Trophoblast cell (in vitro differentiated cells and primary cell): ENCODE measurements at regions not wholly inside any gene's neighbourhood (a gene's known extent, or its start where the extent isn't known, plus 50 kb on each side); places are given as distances from the start of the nearest gene placed in this dataset.

ENCODE experiments used
- DNase-seq, 2 donors: peaks; one replicate each; pipeline ENCODE4 v3.0.0-alpha.2; 2016
- H2AFZ ChIP-seq: 2 replicates; pipeline ENCODE4 v1.6.1; 2013; ENCODE audit warnings: low read length, moderate library complexity, mild to moderate bottlenecking; ENCODE audit not compliant: insufficient read depth, poor library complexity
- H2AK5ac ChIP-seq: 2 replicates; pipeline ENCODE4 v1.6.1; 2013; ENCODE audit warnings: mild to moderate bottlenecking, low read length
- H2BK120ac ChIP-seq: 2 replicates; pipeline ENCODE4 v1.6.1; 2013; ENCODE audit warnings: low read length, mild to moderate bottlenecking, moderate library complexity; ENCODE audit not compliant: insufficient read depth, poor library complexity
- H2BK12ac ChIP-seq: 2 replicates; pipeline ENCODE4 v1.6.1; 2013; ENCODE audit warnings: mild to moderate bottlenecking, low read length, moderate library complexity
- H2BK5ac ChIP-seq: 2 replicates; pipeline ENCODE4 v1.6.1; 2013; ENCODE audit warnings: low read length, low read depth, moderate library complexity, mild to moderate bottlenecking; ENCODE audit not compliant: poor library complexity
- H3K14ac ChIP-seq: 2 replicates; pipeline ENCODE4 v1.6.1; 2013; ENCODE audit warnings: mild to moderate bottlenecking, low read length
- H3K18ac ChIP-seq: 2 replicates; pipeline ENCODE4 v1.6.1; 2013; ENCODE audit warnings: mild to moderate bottlenecking, low read length
- H3K23ac ChIP-seq: 2 replicates; pipeline ENCODE4 v1.6.1; 2013; ENCODE audit warnings: low read length
- H3K27ac ChIP-seq: 2 replicates; pipeline ENCODE4 v1.5.1; 2013; ENCODE audit warnings: low read depth, mild to moderate bottlenecking, inconsistent platforms, low read length, moderate library complexity
- H3K27me3 ChIP-seq: 2 replicates; pipeline ENCODE4 v1.6.1; 2013; ENCODE audit warnings: inconsistent platforms, mild to moderate bottlenecking, low read length, moderate library complexity; ENCODE audit not compliant: insufficient read depth
- H3K36me3 ChIP-seq, 2 experiments: 1 replicate in 1 of 2; 2 replicates in 1 of 2; pipeline ENCODE4 v1.6.1; 2013; ENCODE audit warnings: low read length in 2 of 2, mild to moderate bottlenecking in 2 of 2, moderate library complexity in 1 of 2; ENCODE audit not compliant: insufficient read depth in 2 of 2, control insufficient read depth in 1 of 2
- H3K4ac ChIP-seq: 2 replicates; pipeline ENCODE4 v1.6.1; 2013; ENCODE audit warnings: low read depth, mild to moderate bottlenecking, low read length, moderate library complexity
- H3K4me1 ChIP-seq, 2 experiments: 1 replicate in 1 of 2; 2 replicates in 1 of 2; pipeline ENCODE4 v1.6.1; 2013; ENCODE audit warnings: low read length in 2 of 2, mild to moderate bottlenecking in 2 of 2, moderate library complexity in 1 of 2; ENCODE audit not compliant: insufficient read depth in 2 of 2, control insufficient read depth in 1 of 2
- H3K4me2 ChIP-seq: 2 replicates; pipeline ENCODE4 v1.6.1; 2013; ENCODE audit warnings: inconsistent platforms, mild to moderate bottlenecking, low read length, moderate library complexity
- H3K4me3 ChIP-seq: 2 replicates; pipeline ENCODE4 v1.5.1; 2013; ENCODE audit warnings: mild to moderate bottlenecking, low read depth, low read length, inconsistent platforms
- H3K79me1 ChIP-seq: one replicate; pipeline ENCODE4 v1.6.1; 2013; ENCODE audit warnings: low read length
- H3K79me2 ChIP-seq: 2 replicates; pipeline ENCODE4 v1.6.1; 2013; ENCODE audit warnings: low read length, mild to moderate bottlenecking; ENCODE audit not compliant: control insufficient read depth, insufficient read depth, poor library complexity
- H3K9ac ChIP-seq: 2 replicates; pipeline ENCODE4 v1.6.1; 2013; ENCODE audit warnings: mild to moderate bottlenecking, low read length
- H3K9me3 ChIP-seq: 2 replicates; pipeline ENCODE4 v1.6.1; 2013; ENCODE audit warnings: low read depth, mild to moderate bottlenecking, control low read depth, inconsistent platforms, low read length; ENCODE audit not compliant: insufficient read depth
- H4K12ac ChIP-seq: 2 replicates; pipeline ENCODE4 v1.6.1; 2013; ENCODE audit warnings: low read depth, mild to moderate bottlenecking, low read length, moderate library complexity
- H4K8ac ChIP-seq: 2 replicates; pipeline ENCODE4 v1.6.1; 2013; ENCODE audit warnings: low read depth, mild to moderate bottlenecking, low read length, moderate library complexity
- H4K91ac ChIP-seq: one replicate; pipeline ENCODE4 v1.6.1; 2013; ENCODE audit warnings: low read depth, mild to moderate bottlenecking, low read length, moderate library complexity
- WGBS: extraction: QIAGEN DNeasy Blood & Tissue Kit; methylation state at CpG from one replicate; pipeline ENCODE4 v1.1.7; 2013; ENCODE audit warnings: missing lambda C conversion rate; ENCODE audit not compliant: insufficient read length, insufficient coverage; ENCODE audit errors: extremely low coverage; 5-methylcytosine and 5-hydroxymethylcytosine counted together

GRCh38 chr18:68035774-68036522 is 519.4 kb upstream of the DSEL start:
- no peak overlapping the region for H3K9ac ChIP-seq
- H3K4me2 ChIP-seq, result no peak overlapping the region
- no peak overlapping the region for H3K4ac ChIP-seq
- no peak overlapping the region for H4K91ac ChIP-seq
- no peak overlapping the region for H3K18ac ChIP-seq
- no peaks in the 10 kb centered on the region for H3K4me1 ChIP-seq
- H2BK5ac ChIP-seq, result no peak overlapping the region
- no CpG with 5 or more reads among the region's 8 CpGs for WGBS
- H2BK12ac ChIP-seq, result no peak overlapping the region
- H3K36me3 ChIP-seq, result no peaks in the 10 kb centered on the region
- H3K23ac ChIP-seq, result no peak overlapping the region
- no peak overlapping the region for H2AK5ac ChIP-seq
- H3K79me1 ChIP-seq, result no peaks in the 10 kb centered on the region
- no peak overlapping the region for H2AFZ ChIP-seq
- no peaks in the 10 kb centered on the region for H3K79me2 ChIP-seq
- no peak overlapping the region for H3K27ac ChIP-seq
- no peak for DNase-seq
- H4K12ac ChIP-seq, result no peak overlapping the region
- no peak overlapping the region for H3K4me3 ChIP-seq
- no peak overlapping the region for H2BK120ac ChIP-seq
- H3K27me3 ChIP-seq, result no peaks in the 10 kb centered on the region
- H3K9me3 ChIP-seq, result no peaks in the 10 kb centered on the region
- no peak overlapping the region for H3K14ac ChIP-seq
- no peak overlapping the region for H4K8ac ChIP-seq

- H4K91ac ChIP-seq, result no peak overlapping the region
- no peak overlapping the region for H2BK12ac ChIP-seq
- no peak overlapping the region for H3K4ac ChIP-seq
- H3K27me3 ChIP-seq, result no peaks in the 10 kb centered on the region
- no peak for DNase-seq
- H2AFZ ChIP-seq, result no peak overlapping the region
- H4K8ac ChIP-seq, result no peak overlapping the region
- H3K18ac ChIP-seq, result no peak overlapping the region
- no peak overlapping the region for H3K9ac ChIP-seq
- H3K79me2 ChIP-seq, result no peaks in the 10 kb centered on the region
- no peaks in the 10 kb centered on the region for H3K4me1 ChIP-seq
- H3K36me3 ChIP-seq, result no peaks in the 10 kb centered on the region
- no peak overlapping the region for H3K23ac ChIP-seq
- H3K27ac ChIP-seq, result no peak overlapping the region
- H3K79me1 ChIP-seq, result no peaks in the 10 kb centered on the region
- H2BK5ac ChIP-seq, result no peak overlapping the region
- no peak overlapping the region for H3K4me2 ChIP-seq
- no peak overlapping the region for H4K12ac ChIP-seq
- H2AK5ac ChIP-seq, result no peak overlapping the region
- H3K4me3 ChIP-seq, result no peak overlapping the region
- H3K14ac ChIP-seq, result no peak overlapping the region
- H3K9me3 ChIP-seq, result no peaks in the 10 kb centered on the region
- no peak overlapping the region for H2BK120ac ChIP-seq
These were observed 517.8 kb upstream of the DSEL start for GRCh38 chr18:68034296-68034695.

DNA sequence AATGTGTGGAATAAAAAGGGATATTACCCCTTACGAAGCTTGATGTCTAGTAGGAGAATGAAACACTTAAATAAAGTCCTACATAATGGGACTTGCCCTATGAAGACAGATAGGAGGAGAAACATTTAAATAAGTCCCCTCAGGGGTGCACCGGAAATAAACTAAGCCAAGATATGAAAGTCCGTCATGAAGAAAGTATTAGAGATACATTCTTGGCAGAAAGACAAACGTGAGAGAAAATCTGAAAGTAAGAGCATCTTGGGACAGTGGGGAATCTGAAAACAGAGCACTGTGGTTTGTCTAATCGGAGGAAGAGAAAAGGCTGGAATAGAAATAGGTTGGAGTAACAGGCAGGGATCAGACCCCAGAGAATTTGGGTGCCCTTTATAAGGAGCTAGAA is 516.9 kb upstream of the DSEL start:
- Histone ChIP-seq H3K79me1 (no peaks in the 10 kb centered on the region), H2BK120ac (no peak overlapping the region), H3K4me2 (no peak overlapping the region), H3K4ac (no peak overlapping the region), H3K23ac (no peak overlapping the region), H3K4me3 (no peak overlapping the region), H2AFZ (no peak overlapping the region), H3K9ac (no peak overlapping the region), H4K8ac (no peak overlapping the region), H3K4me1 (no peaks in the 10 kb centered on the region), H4K91ac (no peak overlapping the region), H3K27me3 (no peaks in the 10 kb centered on the region), H3K79me2 (no peaks in the 10 kb centered on the region), H3K18ac (no peak overlapping the region), H4K12ac (no peak overlapping the region), H3K36me3 (no peaks in the 10 kb centered on the region), H3K27ac (no peak overlapping the region), H2BK12ac (no peak overlapping the region), H3K9me3 (no peaks in the 10 kb centered on the region), H3K14ac (no peak overlapping the region), H2AK5ac (no peak overlapping the region), H2BK5ac (no peak overlapping the region)
- no peak for DNase-seq
- WGBS, result no CpG with 5 or more reads among the region's 5 CpGs

GRCh38 chr18:68024716-68025115 is 508.2 kb upstream of the DSEL start:
- H2BK5ac ChIP-seq, result no peak overlapping the region
- no peak overlapping the region for H2AK5ac ChIP-seq

More at GRCh38 chr18:68024716-68025115, 508.2 kb upstream of the DSEL start:
- Histone ChIP-seq H3K27me3 (no peaks in the 10 kb centered on the region), H2AFZ (no peak overlapping the region), H3K4me3 (no peak overlapping the region), H3K14ac (no peak overlapping the region), H4K12ac (no peak overlapping the region), H3K23ac (no peak overlapping the region), H3K9me3 (no peaks in the 10 kb centered on the region), H3K4me1 (no peaks in the 10 kb centered on the region), H3K36me3 (no peaks in the 10 kb centered on the region), H3K4me2 (no peak overlapping the region), H3K79me1 (no peaks in the 10 kb centered on the region), H3K9ac (no peak overlapping the region), H2BK12ac (no peak overlapping the region), H3K18ac (no peak overlapping the region), H4K8ac (no peak overlapping the region), H3K4ac (no peak overlapping the region), H3K27ac (no peak overlapping the region), H4K91ac (no peak overlapping the region), H2BK120ac (no peak overlapping the region), H3K79me2 (no peaks in the 10 kb centered on the region)
- DNase-seq, result no peak
- WGBS, result no CpG with 5 or more reads among the region's 4 CpGs
